H9 (cell line): ENCODE measurements at regions not wholly inside any gene's neighbourhood (a gene's known extent, or its start where the extent isn't known, plus 50 kb on each side); places are given as distances from the start of the nearest gene placed in this dataset.

ENCODE experiments used
- DNase-seq: peaks from one replicate; pipeline ENCODE4 v3.0.0-alpha.2; 2017
- H2AFZ ChIP-seq: one replicate; pipeline ENCODE4 v1.6.1; 2013; ENCODE audit warnings: mild to moderate bottlenecking, low read length, control low read depth, moderate library complexity
- H2AK5ac ChIP-seq: 2 replicates; pipeline ENCODE4 v1.6.1; 2013; ENCODE audit warnings: low read length, control low read depth, mixed read lengths; ENCODE audit not compliant: insufficient read length
- H2BK120ac ChIP-seq: one replicate; pipeline ENCODE4 v1.6.1; 2013; ENCODE audit warnings: low read depth, mild to moderate bottlenecking, low read length, control low read depth, inconsistent platforms; ENCODE audit not compliant: poor library complexity, severe bottlenecking
- H2BK12ac ChIP-seq: 2 replicates; pipeline ENCODE4 v1.6.1; 2013; ENCODE audit warnings: low read length, control low read depth, mixed read lengths, low read depth; ENCODE audit not compliant: insufficient read length
- H2BK15ac ChIP-seq: 2 replicates; pipeline ENCODE4 v1.6.1; 2013; ENCODE audit warnings: low read depth, low read length, control low read depth
- H2BK20ac ChIP-seq: one replicate; pipeline ENCODE4 v1.6.1; 2013; ENCODE audit warnings: low read depth, mild to moderate bottlenecking, low read length, control low read depth, inconsistent platforms; ENCODE audit not compliant: poor library complexity, severe bottlenecking
- H2BK5ac ChIP-seq: 2 replicates; pipeline ENCODE4 v1.6.1; 2013; ENCODE audit warnings: low read length, control low read depth, mixed read lengths; ENCODE audit not compliant: insufficient read length
- H3K14ac ChIP-seq: 2 replicates; pipeline ENCODE4 v1.6.1; 2013; ENCODE audit warnings: low read length, control low read depth; ENCODE audit not compliant: insufficient read depth
- H3K18ac ChIP-seq: 2 replicates; pipeline ENCODE4 v1.6.1; 2013; ENCODE audit warnings: low read depth, mild to moderate bottlenecking, mixed read lengths, low read length, control low read depth; ENCODE audit not compliant: insufficient read length
- H3K23ac ChIP-seq: 2 replicates; pipeline ENCODE4 v1.6.1; 2013; ENCODE audit warnings: low read length, control low read depth, mixed read lengths, low read depth; ENCODE audit not compliant: insufficient read length
- H3K23me2 ChIP-seq: 2 replicates; pipeline ENCODE4 v1.6.1; 2013; ENCODE audit warnings: low read depth, mild to moderate bottlenecking, mixed read lengths, low read length, control low read depth; ENCODE audit not compliant: insufficient read length, poor library complexity, severe bottlenecking
- H3K27ac ChIP-seq: 2 replicates; pipeline ENCODE4 v1.5.1; 2013; ENCODE audit warnings: low read length, control low read depth, mixed read lengths, low read depth; ENCODE audit not compliant: insufficient read length
- H3K27me3 ChIP-seq: 2 replicates; pipeline ENCODE4 v1.6.1; 2013; ENCODE audit warnings: low read length, control low read depth, inconsistent platforms; ENCODE audit not compliant: insufficient read depth
- H3K4ac ChIP-seq: 2 replicates; pipeline ENCODE4 v1.6.1; 2013; ENCODE audit warnings: low read depth, mild to moderate bottlenecking, control low read depth, inconsistent platforms, low read length, moderate library complexity
- H3K4me1 ChIP-seq: 2 replicates; pipeline ENCODE4 v1.6.1; 2013; ENCODE audit warnings: low read length, control low read depth, inconsistent platforms; ENCODE audit not compliant: insufficient read depth
- H3K4me2 ChIP-seq: 2 replicates; pipeline ENCODE4 v1.6.1; 2013; ENCODE audit warnings: low read length, control low read depth, mixed read lengths; ENCODE audit not compliant: insufficient read length, insufficient read depth
- H3K56ac ChIP-seq: 2 replicates; pipeline ENCODE4 v1.6.1; 2013; ENCODE audit warnings: low read depth, mild to moderate bottlenecking, mixed read lengths, low read length, control low read depth; ENCODE audit not compliant: insufficient read length
- H3K79me1 ChIP-seq: 2 replicates; pipeline ENCODE4 v1.6.1; 2013; ENCODE audit warnings: low read depth, mild to moderate bottlenecking, moderate library complexity, low read length, control low read depth, inconsistent platforms; ENCODE audit not compliant: insufficient read depth, poor library complexity, severe bottlenecking
- H3K79me2 ChIP-seq: 2 replicates; pipeline ENCODE4 v1.6.1; 2013; ENCODE audit warnings: low read length, control low read depth, inconsistent platforms; ENCODE audit not compliant: insufficient read depth
- H3K9ac ChIP-seq: 2 replicates; pipeline ENCODE4 v1.6.1; 2013; ENCODE audit warnings: low read length, control low read depth, mixed read lengths; ENCODE audit not compliant: insufficient read length; ENCODE audit errors: extremely low read depth
- H3K9me3 ChIP-seq: one replicate; pipeline ENCODE4 v1.6.1; 2013; ENCODE audit warnings: low read depth, low read length, inconsistent platforms; ENCODE audit not compliant: control insufficient read depth
- H3T11ph ChIP-seq: one replicate; pipeline ENCODE4 v1.6.1; 2013; ENCODE audit warnings: mild to moderate bottlenecking, low read length, control low read depth, inconsistent platforms
- H4K20me1 ChIP-seq: one replicate; pipeline ENCODE4 v1.6.1; 2013; ENCODE audit not compliant: control insufficient read depth, insufficient read length, insufficient read depth
- H4K5ac ChIP-seq: 2 replicates; pipeline ENCODE4 v1.6.1; 2013; ENCODE audit warnings: low read depth, mild to moderate bottlenecking, mixed read lengths, low read length, control low read depth; ENCODE audit not compliant: insufficient read length
- H4K8ac ChIP-seq: replicated peaks from 2 replicates; pipeline ENCODE4 v1.6.1; 2013; ENCODE audit warnings: low read length, control low read depth, mixed read lengths, low read depth; ENCODE audit not compliant: insufficient read length
- H4K91ac ChIP-seq: 2 replicates; pipeline ENCODE4 v1.6.1; 2013; ENCODE audit warnings: low read depth, mild to moderate bottlenecking, moderate library complexity, mixed read lengths, low read length, control low read depth; ENCODE audit not compliant: insufficient read length
- H3K27ac Mint-ChIP-seq, 3 experiments: 2 replicates in 2 of 3; 3 replicates in 1 of 3; pipeline ENCODE4 v1.8.0; 2020 to 2021; ENCODE audit warnings: mixed read lengths in 3 of 3, mild to moderate bottlenecking in 1 of 3, moderate library complexity in 1 of 3
- H3K27me3 Mint-ChIP-seq: 2 replicates; pipeline ENCODE4 v1.8.0; 2021; ENCODE audit warnings: low read depth, mild to moderate bottlenecking, moderate library complexity, mixed read lengths
- H3K36me3 Mint-ChIP-seq, 3 experiments: 2 replicates in 2 of 3; 3 replicates in 1 of 3; pipeline ENCODE4 v1.8.0; 2020 to 2021; ENCODE audit warnings: low read depth in 3 of 3, mixed read lengths in 3 of 3; ENCODE audit not compliant: insufficient read depth in 1 of 3
- H3K4me1 Mint-ChIP-seq, 2 experiments: 2 replicates each; pipeline ENCODE4 v1.8.0; 2020; ENCODE audit warnings: mixed read lengths in 2 of 2
- H3K4me3 Mint-ChIP-seq, 2 experiments: 2 replicates in 1 of 2; 3 replicates in 1 of 2; pipeline ENCODE4 v1.8.0; 2020 to 2021; ENCODE audit warnings: mild to moderate bottlenecking in 2 of 2, mixed read lengths in 2 of 2, moderate library complexity in 1 of 2
- H3K9me3 Mint-ChIP-seq, 2 experiments: 2 replicates in 1 of 2; 3 replicates in 1 of 2; pipeline ENCODE4 v1.8.0; 2020; ENCODE audit warnings: mild to moderate bottlenecking in 2 of 2, mixed read lengths in 2 of 2, moderate library complexity in 1 of 2
- WGBS: extraction: QIAGEN DNeasy Blood & Tissue Kit; methylation state at CpG from one replicate; pipeline ENCODE4 v1.1.7; 2013; ENCODE audit warnings: missing lambda C conversion rate, low lambda C conversion rate, mixed read lengths; ENCODE audit not compliant: insufficient read length; ENCODE audit errors: extremely low coverage; 5-methylcytosine and 5-hydroxymethylcytosine counted together
- TF ChIP-seq, protein P1 (sequence below): fragments of 200-600 bp; sonication (generic); conservative IDR thresholded peaks from 3 replicates; pipeline ENCODE4 v1.8.0; 2021; ENCODE audit warnings: antibody characterized with exemption, mild to moderate bottlenecking

DNA sequence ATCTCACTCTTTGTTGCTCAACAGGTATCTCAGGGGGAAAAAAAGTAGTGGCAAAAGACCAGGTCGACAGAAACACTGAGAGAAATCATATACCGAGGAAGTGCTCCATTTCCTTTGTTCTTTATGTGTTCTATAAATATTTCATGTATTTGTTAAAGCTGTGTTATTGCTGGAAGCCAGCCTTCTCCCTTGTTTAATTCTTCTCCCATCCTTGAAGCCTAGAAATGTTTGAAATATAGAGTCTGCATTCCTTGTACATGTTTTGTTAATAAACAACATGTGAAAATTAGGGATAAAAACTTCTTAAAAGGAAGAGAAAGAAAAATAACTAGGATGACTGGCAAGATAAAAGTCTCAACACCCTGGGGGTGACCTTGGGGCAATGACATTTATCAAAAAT, 186.2 kb downstream of the ANKRD50 start:
- Mint-ChIP-seq H3K27me3 (no peaks in the 10 kb centered on the region; the same call in 1 of the 2 replicates), H3K4me1 (peaks cover 25 to 32% of the 10 kb centered on the region in 2 experiments), H3K9me3 (peaks cover 7 to 10% of the 10 kb centered on the region in 2 experiments; a peak in 4 of 5 replicates), H3K27ac (peak overlapping the region in 1 of 3 experiments; percentile 34; a peak in 2 of 7 replicates), H3K36me3 (peaks cover 3 to 9% (median 4%) of the 10 kb centered on the region in 3 experiments), H3K4me3 (no peak overlapping the region)
- whole genome bisulfite sequencing = no CpG with 5 or more reads among the region's 2 CpGs
- Histone ChIP-seq H3K23me2 (no peaks in the 10 kb centered on the region), H4K20me1 (no peaks in the 10 kb centered on the region), H3K4me1 (no peaks in the 10 kb centered on the region), H4K91ac (no peak overlapping the region), H3K56ac (no peak overlapping the region), H2AK5ac (no peak overlapping the region), H3K14ac (no peak overlapping the region), H3K27me3 (no peaks in the 10 kb centered on the region), H3T11ph (no peak overlapping the region), H2BK5ac (no peak overlapping the region), H3K79me1 (no peaks in the 10 kb centered on the region), H2BK12ac (no peak overlapping the region), H4K5ac (no peak overlapping the region), H4K8ac (no peak overlapping the region), H3K4ac (no peak overlapping the region), H3K4me2 (no peak overlapping the region), H2BK20ac (no peak overlapping the region), H3K9ac (no peak overlapping the region), H2AFZ (no peak overlapping the region), H3K79me2 (no peaks in the 10 kb centered on the region), H2BK15ac (no peak overlapping the region), H3K27ac (no peak overlapping the region), H3K9me3 (no peaks in the 10 kb centered on the region), H3K18ac (no peak overlapping the region), H3K23ac (no peak overlapping the region), H2BK120ac (no peak overlapping the region)
- TF ChIP-seq, protein P1, sequence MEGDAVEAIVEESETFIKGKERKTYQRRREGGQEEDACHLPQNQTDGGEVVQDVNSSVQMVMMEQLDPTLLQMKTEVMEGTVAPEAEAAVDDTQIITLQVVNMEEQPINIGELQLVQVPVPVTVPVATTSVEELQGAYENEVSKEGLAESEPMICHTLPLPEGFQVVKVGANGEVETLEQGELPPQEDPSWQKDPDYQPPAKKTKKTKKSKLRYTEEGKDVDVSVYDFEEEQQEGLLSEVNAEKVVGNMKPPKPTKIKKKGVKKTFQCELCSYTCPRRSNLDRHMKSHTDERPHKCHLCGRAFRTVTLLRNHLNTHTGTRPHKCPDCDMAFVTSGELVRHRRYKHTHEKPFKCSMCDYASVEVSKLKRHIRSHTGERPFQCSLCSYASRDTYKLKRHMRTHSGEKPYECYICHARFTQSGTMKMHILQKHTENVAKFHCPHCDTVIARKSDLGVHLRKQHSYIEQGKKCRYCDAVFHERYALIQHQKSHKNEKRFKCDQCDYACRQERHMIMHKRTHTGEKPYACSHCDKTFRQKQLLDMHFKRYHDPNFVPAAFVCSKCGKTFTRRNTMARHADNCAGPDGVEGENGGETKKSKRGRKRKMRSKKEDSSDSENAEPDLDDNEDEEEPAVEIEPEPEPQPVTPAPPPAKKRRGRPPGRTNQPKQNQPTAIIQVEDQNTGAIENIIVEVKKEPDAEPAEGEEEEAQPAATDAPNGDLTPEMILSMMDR = no peak
- DNase-seq = no peak
